GM18867 (cell line): ENCODE measurements at regions not wholly inside any gene's neighbourhood (a gene's known extent, or its start where the extent isn't known, plus 50 kb on each side); places are given as distances from the start of the nearest gene placed in this dataset.

Source experiments
- ATAC-seq: cut with Tn5 transposase; IDR thresholded peaks from one replicate; pipeline ENCODE4 v1.9.1; 2021; ENCODE audit warnings: mild to moderate bottlenecking, moderate library complexity; ENCODE audit not compliant: unreplicated experiment

DNA sequence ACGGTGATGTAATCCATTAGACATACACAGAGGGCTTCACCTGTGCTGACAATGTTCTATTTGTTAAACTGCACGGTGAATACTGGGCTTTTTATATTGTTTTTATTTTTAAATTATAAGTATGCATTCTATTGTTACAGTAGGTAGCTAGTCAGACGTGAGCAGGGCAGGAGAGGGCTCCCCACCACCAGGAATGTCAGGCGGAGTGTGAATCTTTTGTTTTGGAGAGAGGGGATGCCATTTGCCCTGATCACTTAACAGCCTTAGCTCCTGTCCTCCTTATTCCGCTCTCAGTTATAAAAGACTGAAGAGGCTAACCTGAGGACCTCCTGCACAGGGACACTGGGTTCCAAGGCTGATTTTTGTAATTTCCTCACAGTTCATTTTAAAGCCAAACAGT, 151.6 kb upstream of the TAPT1 start:
- ATAC-seq, result no peak

DNA sequence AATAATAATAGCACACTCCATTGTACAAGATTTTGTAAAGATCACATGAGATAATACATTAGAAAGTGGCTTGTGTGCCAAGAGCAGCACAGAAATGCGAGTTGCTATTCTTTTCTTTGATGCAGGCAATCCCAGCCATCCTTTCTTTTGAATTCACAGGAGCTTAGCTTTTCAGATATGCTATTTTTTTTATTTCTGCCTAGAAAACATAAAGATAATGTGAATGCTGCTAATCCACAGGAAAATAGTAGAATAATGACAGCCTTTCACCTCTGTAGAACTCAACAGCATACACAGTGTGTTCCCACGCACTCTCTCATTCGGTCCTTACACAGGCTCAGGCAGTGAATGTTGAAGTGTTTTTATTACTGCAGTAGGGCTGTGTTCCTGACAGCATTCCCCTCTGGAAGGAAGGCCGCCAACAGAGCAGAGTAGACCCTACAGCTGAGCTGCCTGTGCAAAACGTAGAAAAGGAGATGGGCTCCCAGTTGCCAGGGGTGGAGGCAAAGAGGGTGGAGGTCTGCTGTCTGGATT, 138.8 kb upstream of the TAPT1 start:
- no peak for ATAC-seq

DNA sequence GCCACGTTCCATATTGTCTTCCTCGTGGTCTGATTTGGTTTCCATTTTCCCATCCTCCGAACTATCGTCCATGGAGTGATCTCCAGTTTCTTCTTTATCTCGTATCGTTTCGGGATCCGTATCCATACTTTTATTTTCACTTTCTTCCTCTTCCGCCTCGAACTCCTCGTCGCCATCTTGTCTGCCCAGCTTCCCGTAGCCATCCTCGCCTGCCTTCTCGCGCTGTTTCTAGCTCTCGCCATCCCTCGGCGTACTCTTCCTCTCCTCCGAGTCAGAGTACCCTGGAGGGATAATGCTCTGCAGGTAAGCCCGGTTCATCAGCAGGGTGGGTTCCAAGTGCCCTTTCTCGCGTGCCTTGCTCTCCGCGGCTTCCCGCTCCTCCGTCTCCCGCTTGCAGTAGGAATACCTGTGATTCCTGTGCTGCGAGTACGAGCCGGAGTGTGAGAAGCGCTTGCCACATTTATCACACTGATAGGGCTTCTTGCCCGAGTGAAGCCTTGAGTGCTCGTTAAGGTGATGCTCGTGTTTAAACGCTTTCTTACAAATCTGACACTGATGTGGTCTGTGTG, 134.5 kb upstream of the TAPT1 start:
- no peak for ATAC-seq

DNA sequence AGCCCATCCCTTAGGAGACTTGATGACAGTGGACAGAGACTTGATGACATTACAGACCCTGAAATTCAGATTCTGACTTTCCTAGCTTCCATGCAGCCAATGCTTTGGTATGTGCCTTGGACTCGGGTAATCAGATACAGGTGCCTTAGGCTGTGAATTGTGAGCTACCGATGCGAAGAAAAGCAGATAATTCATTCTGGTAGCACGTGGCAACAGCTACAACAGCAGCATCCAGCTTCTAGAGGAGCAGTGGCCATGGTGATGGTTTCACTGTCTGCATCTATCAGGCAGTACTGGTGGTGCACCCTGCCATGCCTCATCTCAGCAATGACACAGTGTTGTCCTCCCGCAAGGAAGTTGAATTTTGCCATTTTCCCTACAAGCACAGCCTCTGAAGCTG, 126.9 kb upstream of the TAPT1 start:
- ATAC-seq, result no peak

DNA sequence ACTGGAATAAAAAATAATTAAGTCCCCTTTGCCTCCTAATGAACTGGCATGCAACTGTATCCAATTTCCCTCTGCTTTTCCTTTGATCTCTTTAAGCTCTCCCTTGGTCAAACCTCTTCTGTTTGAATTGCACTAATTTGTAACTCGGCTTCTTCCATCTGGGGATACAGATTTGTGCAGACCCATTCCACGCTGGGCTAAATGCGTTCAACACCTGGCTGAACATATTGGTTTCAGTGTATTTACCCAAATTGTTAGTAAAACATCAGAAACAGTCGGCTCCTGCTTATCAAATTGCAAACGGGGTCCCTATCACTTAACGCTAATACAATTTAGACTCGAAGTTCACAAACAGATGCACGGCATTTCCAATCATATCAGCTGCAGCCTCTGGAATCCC, 124.9 kb upstream of the TAPT1 start:
- no peak for ATAC-seq

DNA sequence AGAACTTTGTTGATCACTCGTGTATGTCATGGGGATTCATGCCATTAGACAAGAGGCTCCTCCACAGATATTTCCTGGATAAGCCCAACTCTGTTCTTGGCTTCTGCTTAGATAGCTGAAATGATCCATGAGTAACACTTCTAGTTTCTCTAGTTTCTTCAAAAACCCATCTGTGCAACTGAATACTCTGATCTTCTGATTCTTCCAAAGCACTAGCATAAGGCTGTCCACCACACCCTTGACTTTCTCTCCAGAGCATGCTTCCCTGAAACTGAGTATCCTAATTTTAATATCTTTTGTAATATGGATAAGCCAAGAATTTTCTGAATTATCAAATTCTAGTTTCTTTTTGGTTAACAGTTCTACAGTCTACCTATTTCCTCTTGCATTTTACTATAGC, 118.6 kb upstream of the TAPT1 start:
- ATAC-seq, result no peak

DNA sequence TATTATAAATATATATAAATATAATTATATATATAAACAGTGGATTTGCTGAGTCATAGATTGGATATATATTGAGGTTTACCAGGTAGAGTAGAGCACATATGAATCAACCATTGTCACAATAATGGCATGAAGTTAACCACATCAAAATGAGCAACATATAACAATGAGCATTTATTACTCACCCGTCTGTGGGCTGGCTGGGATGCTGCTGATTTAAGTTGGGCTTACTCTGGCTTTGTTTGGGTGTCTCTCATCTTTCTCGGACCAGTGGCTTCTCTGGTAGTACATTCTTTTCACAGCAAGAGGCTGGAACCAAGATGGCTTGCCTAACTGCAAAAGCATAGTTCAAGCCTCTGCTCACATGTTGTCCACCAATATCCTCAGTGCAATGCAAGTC, 111.7 kb upstream of the TAPT1 start:
- ATAC-seq, result no peak

DNA sequence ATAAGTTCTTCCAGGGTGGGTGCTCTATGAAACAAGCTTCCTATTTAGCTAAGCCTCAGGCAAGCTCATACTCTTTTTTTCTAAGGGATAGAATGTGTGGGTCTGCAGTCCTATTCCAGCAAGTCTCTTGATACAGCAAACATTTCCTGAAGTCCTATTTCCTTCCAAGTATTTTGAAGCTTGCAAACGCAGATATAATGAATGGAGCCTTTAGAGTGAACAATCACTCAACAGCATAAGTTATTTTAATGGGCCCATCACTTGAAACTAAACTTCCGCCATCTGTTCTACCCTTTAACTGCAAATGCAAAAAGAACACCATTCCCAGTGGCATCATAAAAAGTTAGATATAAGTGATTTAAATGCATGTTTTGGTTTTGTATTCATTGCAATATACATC, 108.3 kb upstream of the TAPT1 start:
- ATAC-seq, result no peak

DNA sequence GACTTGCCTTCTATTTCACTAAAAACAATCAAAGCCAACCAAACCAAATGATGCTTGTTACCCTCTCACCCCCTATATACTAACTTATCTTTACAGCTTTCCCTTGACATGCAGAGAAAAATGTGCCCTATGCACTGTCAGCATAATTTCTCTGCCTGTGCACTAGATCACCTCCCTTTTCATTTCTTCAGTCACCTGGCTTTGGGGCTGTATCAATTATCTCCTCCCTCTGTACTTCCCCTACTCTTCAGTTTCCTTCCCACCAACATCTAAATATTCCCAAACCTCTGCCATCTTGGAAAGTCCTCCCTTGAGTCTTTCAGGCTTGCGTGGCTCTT, 103.5 kb upstream of the TAPT1 start:
- no peak for ATAC-seq

DNA sequence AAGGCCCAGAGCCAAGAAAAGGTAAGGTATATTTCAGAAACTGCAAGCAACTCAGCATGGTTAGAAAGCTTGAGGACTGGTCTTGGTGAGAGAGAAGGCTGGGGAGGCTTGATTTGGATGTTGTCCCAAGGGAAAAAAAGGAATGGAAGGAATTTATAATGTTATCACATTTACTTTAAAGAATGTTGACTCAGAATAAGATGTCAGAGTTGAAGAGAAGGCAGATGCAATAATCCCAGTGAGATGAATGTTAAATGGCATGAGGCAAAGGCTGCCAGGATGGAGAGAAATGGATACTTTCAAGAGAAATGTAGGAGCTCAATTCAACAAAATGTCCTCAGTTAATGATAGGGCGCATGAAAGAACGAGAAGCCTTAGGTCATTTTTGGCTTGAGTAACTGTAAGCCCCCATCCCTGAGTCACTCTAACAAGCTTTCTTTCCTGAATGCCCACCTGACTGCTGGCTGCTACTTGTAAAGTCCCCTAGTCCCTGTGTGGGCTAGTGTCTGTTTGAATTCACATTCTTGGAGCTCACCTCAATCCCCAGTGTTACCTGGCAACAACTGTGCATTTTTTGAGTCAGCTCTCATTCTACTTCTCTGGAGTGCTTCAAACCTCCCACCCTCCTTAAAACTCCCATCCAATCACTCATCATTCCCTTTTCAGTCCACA, 103.0 kb upstream of the TAPT1 start:
- ATAC-seq, result no peak

DNA sequence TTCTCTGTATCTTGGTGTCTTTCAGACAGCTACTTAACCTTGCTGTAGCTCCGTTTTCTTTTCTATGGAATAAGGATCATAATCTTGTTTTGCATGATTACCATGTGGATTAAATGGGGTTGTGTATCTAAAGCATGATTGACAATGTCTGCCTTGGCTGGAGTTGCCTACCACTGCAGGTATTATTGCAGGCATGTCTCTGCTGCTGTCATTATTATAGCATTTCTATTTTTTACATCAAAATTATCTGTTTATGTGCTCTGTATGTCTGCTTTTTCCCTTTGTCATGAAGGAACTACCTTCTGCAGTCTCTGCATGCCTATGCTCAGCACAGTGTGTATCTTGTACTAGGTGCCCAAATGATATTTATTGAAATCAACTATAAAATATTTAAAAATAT, 95.9 kb upstream of the TAPT1 start:
- no peak for ATAC-seq

DNA sequence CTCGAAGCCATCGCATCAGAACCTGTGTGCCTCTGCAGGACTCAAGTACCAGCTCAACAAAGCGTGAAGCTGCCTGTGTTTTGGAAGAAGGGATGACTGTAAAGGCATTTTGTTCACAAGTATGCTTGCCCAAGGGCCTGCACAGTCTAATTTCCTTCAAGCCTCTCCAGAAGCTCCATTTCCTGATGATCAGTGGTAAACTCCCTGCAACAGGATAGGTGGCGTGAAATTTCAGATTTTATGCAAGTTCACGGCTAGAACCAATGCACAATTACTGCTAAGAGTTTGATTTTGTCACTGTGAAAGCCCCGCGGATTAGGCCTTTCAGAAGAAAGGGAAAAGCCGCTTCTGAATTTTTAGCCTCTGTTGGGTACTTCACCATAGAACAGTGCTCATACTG, 89.2 kb upstream of the TAPT1 start:
- no peak for ATAC-seq

DNA sequence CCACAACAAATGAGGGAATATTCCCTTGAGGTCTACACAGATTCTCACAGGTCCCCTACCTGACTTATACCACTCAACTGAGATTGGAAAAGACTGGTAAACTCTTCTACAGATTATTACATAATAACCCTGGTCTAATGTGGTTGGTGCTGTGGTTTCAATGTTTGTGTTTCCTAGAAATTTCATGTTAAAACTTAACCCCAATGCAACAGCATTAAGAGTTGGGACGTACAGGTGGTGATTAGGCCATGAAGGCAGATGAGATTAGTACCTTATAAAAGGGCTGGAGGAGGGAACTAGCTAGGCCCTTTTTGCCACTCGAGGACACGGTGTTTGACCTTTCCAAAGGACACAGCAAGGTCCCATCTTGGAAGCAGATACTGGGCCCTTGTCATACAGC, 84.3 kb upstream of the TAPT1 start:
- ATAC-seq, result no peak

DNA sequence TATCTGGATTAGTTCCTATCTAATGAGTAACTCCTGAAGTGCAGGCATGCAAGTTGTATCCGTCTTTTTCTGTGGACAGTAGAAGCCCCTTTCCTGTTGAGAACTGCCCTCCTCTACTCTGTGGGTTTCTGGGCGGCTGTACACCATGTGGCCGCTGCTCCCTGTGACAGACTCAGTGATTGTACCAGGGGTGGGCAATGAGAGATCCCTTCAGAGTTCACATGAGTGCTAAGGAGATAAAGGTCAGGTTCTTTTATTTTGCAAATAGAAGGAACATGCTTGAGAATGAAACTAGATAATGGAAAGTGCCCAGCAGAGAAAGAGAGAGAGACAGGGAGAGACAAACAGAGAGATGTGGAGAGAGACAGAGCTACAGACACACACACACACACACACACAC, 76.4 kb upstream of the TAPT1 start:
- ATAC-seq, result no peak

DNA sequence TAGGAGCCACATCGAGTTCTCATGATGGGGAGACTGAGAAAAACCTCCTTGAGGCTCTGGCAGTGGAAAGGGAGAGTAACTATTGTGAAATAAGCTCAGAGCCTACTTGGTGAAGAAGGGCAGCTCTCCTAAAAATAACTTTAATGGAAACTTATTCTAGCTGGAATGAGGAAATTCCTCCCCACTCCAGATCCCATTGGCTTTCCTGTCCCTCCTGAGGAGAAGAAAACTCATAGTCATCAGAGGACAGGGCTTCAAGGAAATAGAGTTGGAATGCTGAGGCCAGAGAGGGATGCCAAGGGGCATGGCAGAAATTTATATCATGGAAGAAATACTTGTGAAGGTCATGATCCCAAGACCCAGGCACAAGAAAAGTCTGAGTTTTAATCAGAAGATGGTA, 70.7 kb upstream of the TAPT1 start:
- ATAC-seq, result no peak

DNA sequence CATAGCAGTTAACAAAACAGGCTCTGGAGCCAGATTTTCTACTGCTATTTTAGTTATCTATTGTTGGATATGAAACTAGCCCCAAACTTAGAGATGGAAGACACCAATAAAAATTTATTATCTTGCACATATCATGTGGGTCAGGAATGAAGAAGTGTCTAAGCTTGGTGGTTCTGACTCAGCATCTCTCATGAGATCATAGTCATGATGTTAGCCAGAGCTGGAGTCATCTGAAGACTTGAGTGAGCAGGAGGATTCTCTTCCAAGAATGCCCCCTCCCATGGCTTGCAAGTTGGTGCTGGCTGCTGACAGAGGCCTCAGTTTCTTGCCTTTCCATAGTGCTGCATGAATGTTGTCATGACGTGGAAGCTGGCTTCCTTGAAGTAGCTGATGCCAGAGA, 68.2 kb upstream of the TAPT1 start:
- no peak for ATAC-seq

DNA sequence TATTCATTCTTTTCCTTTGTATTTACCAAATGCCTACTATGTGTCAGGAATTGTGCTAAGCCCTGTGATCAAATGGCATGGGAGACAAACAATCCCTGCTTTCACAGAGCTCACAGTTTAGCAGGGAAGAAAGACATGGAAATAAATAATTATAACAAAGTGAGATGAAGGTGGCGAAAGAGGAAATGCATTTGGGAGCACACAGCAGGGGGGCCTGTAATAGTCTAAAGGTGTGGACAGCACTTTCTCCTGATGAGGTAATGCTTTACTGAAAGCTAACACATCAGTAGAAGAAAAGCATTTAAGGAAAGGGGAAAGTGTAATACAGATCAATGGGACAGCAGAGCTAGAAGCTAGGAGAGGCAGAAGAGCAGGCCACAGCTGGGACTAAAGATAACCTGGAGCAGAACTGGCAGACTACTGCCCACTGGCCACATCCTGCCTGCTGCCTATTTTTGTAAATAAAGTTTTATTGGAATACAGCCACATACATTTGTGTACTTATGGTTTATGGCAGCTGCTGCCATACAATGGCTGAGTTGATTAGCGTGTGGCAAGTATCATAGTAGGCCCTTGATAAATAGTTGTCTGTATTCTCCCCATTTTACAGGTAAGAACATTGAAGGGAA, 67.1 kb upstream of the TAPT1 start:
- ATAC-seq, result no peak

DNA sequence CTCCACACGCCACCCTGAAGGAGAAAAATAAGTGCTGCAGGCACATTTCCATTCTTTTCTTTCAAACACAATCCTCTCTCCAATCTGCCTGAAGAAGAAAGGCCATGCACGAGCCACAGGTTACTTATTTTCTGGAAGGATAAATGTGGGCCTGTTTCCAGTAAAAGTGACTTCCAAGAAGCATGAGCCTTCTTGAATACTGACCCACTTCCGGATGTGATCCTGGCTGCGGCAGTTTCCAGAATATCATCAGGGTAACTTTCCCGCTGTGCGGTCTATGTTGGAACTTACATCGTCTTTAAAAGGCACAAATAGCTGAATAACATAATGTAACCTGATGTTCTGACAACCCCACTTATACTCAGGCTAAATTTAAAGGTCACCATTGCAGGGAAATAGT, 66.3 kb upstream of the TAPT1 start:
- no peak for ATAC-seq

DNA sequence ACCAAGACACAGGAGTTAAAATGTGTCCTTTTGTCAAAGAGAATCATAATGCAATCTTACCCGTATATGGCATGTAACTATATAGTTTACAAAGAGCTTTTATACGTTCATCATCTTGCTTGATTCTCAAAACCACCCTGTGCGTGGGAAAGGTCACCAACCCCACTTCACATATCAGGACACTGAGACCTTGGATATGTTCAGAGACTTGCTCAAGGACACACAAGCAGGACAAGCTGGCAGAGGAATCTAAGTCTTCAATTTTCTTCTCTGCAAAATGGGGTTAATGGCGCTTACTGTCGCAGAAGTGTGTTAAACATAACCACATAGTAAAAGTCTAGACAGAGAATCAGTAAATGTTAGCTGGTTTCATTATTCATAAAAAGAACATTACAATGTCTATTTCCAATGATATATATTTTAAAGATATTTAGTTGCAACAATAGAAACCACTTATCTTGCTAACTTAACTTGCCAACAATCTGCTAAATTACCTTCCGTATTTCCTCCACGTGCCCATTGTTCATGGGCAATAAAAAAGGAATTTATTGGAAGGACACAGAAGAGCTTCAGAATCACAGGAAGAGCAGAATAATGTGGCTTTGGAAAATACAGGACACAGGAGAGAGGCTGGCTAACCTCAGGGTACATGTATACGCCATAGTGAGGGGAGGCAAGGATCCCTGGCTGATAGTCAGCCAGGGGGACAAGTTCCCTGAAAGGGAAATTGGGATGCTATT, 64.6 kb upstream of the TAPT1 start:
- no peak for ATAC-seq

DNA sequence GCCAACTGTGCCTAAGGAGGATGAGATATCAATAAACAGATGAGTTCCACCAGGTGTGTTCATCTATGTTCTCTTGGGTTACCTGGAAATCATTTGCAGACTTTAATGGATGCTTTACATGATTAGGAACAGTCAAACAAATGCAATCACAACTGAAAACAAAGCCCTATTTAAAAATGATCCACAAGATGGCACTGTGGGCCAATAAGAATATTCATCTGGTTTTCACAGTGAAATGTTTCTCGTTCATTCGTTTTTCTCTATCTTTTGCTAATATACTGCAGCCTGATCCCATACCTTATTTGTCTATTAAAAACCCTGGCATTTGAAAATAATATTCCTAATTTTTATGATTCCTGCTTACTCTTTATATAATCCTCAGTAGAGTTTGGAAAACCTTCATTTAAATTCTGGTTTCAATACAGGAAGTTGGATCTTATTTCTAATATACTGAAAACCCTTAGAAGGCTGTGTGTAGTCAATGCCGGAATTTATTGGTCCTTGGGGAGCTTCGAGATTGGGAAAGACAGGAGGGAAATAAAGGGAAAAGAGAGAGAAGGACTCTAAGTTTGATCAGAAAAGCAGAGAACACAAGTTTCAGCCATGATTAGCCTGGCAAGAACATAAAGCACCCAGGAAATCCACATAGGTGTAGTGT, 63.8 kb upstream of the TAPT1 start:
- ATAC-seq, result peak; percentile 50

DNA sequence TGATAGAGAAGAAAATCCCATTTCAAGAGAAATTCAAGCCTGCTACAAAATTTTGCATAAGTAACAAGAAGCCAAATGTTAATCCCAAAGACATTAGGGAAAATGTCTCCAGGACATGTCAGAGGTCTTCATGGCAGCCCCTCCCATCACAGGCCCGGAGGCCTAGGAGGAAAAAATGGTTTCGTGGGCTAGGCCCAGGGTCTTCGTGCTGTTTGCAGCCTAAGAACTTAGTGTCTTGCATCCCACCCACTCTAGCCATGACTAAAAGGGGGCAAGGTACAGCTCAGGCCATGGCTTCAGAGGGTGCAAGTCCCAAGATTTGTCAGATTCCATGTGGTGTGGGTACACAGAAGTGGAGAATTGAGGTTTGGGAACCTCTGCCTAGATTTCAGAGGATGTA, 57.8 kb upstream of the TAPT1 start:
- no peak for ATAC-seq
